ENCODE measurements at regions not wholly inside any gene's neighbourhood (a gene's known extent, or its start where the extent isn't known, plus 50 kb on each side); places are given as distances from the start of the nearest gene placed in this dataset.

- DNase-seq (ENCODE audit: low read depth in 2 of 2), result no peak
Observed at GRCh38 chr11:71310184-71310583, 57.8 kb upstream of the SHANK2 start.

GRCh38 chr11:71309611-71310010, 57.2 kb upstream of the SHANK2 start:
- no peak for DNase-seq (ENCODE audit: low read depth in 2 of 2)

GRCh38 chr11:71309181-71309580, 56.8 kb upstream of the SHANK2 start:
- DNase-seq (ENCODE audit: low read depth in 2 of 2), result no peak

GRCh38 chr11:71307811-71308645, 55.7 kb upstream of the SHANK2 start:
- DNase-seq (ENCODE audit: low read depth in 2 of 2), result no peak

GRCh38 chr11:71305451-71306125, 53.2 kb upstream of the SHANK2 start:
- DNase-seq (ENCODE audit: low read depth in 2 of 2), result no peak

- no peak for DNase-seq (ENCODE audit: low read depth in 2 of 2)
Observed at GRCh38 chr11:71305041-71305440, 52.7 kb upstream of the SHANK2 start.

GRCh38 chr11:71304491-71304890, 52.1 kb upstream of the SHANK2 start:
- DNase-seq (ENCODE audit: low read depth in 2 of 2), result no peak

- DNase-seq (ENCODE audit: low read depth in 2 of 2), result no peak
Observed at GRCh38 chr11:71304045-71304444, 51.7 kb upstream of the SHANK2 start.

GRCh38 chr11:71302911-71303310, 50.5 kb upstream of the SHANK2 start:
- no peak for DNase-seq (ENCODE audit: low read depth in 2 of 2)

- no peak for DNase-seq (ENCODE audit: low read depth in 2 of 2)
Observed at GRCh38 chr11:71302534-71302909, 50.1 kb upstream of the SHANK2 start.
